ENCODE measurements at regions not wholly inside any gene's neighbourhood (a gene's known extent, or its start where the extent isn't known, plus 50 kb on each side); places are given as distances from the start of the nearest gene placed in this dataset.

DNA sequence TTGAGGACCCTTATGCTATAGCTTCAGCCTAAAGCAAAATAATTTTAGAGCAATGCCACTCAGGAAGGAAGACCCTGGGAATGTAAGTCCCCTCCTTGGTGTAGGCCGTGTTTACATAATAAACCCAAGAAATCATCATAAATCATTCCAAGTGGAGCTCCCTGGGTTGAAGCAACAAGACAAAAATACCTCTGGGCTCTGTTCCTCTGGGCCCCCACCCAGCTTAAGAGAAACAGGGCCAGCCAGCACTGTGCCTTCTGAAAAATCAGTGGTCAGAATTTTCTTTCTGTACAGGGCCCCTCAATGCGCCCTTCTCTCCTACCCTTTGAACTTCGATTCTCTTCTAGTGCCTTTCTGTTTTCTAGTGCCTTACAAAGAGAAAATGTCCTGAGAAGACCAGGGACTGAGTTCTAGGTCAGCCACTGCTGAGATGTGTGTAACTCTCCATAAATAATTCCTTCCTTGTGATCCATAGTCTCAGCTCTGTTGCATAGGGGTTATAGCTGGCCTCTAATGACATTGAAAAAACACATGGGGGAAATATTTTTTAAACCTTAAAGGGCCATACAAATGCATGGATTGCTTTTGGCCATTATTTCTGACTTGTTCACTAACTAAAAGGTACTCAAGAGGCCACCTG is 101.0 kb downstream of the ADRB2 start:
- no peak overlapping the region for H4K8ac ChIP-seq (ENCODE audit: low read depth in 2 of 2, low read length in 2 of 2)
- in situ Hi-C loops (cut with MboI; ENCODE audit: low sequenced_read_pairs), result no loop called here
- no peak overlapping the region for H3K18ac ChIP-seq (ENCODE audit: low read depth, low read length)
- H3K9me3 ChIP-seq (ENCODE audit: control insufficient read depth, insufficient read depth, low read length), result no peaks in the 10 kb centered on the region
- no peak overlapping the region for H3K4ac ChIP-seq (ENCODE audit: low read depth, low read length)
- no peaks in the 10 kb centered on the region for H3K36me3 ChIP-seq (ENCODE audit: control insufficient read depth, insufficient read depth, low read length)
- no peak overlapping the region for H3K14ac ChIP-seq (replicated peaks; ENCODE audit: low read depth, low read length)
- H4K5ac ChIP-seq (ENCODE audit: low read depth, low read length), result no peak overlapping the region
- H2AFZ ChIP-seq (replicated peaks; ENCODE audit: low read length, poor library complexity), result no peak overlapping the region
- no peak overlapping the region for H3K4me2 ChIP-seq (ENCODE audit: low read depth, low read length)
- H3K9me1 ChIP-seq (ENCODE audit: insufficient read depth, low read length), result no peaks in the 10 kb centered on the region
- H3K9ac ChIP-seq (ENCODE audit: low read depth, low read length), result no peak overlapping the region
- H2BK120ac ChIP-seq (ENCODE audit: low read depth, low read length), result no peak overlapping the region
- no CpG with 5 or more reads among the region's 3 CpGs for WGBS, 2 experiments (ENCODE audit: extremely low coverage in 2 of 2, insufficient read length in 1 of 2)
- dilution Hi-C loops (cut with HindIII; ENCODE audit: low sequenced_read_pairs, unreplicated experiment), result no loop called here
- ChIA-PET CTCF (interaction anchor here (0.6 to 1.1 kb wide), 2 partner anchors 30 to 108 kb away, joined by 3 to 5 read pairs; no protein-coding TSS in a partner anchor), POLR2A (ENCODE audit: unreplicated experiment) (no interaction called here)
- H3K4me3 ChIP-seq (ENCODE audit: insufficient read depth, low read depth, low read length), result no peak overlapping the region
- H2AK5ac ChIP-seq (ENCODE audit: low read depth, low read length), result no peak overlapping the region
- no peaks in the 10 kb centered on the region for H3K27me3 ChIP-seq (ENCODE audit: control insufficient read depth, insufficient read depth, low read length)
- intact Hi-C loops (cut with micrococcal nuclease), result no loop called here
- no peak overlapping the region for H3K23ac ChIP-seq (ENCODE audit: low read depth, low read length)
- no peak overlapping the region for H2BK5ac ChIP-seq (ENCODE audit: low read depth, low read length, poor library complexity, severe bottlenecking)
- H2BK15ac ChIP-seq (ENCODE audit: low read depth, low read length), result no peak overlapping the region
- no peak overlapping the region for H3K27ac ChIP-seq (ENCODE audit: insufficient read depth, low read length)
- H3K56ac ChIP-seq (ENCODE audit: extremely low read depth, insufficient read depth, low read length), result no peak overlapping the region
- H3K4me1 ChIP-seq (ENCODE audit: control insufficient read depth, insufficient read depth, low read length), result peaks cover 9% of the 10 kb centered on the region
- no TSS peak for BruUV-seq (replicated peaks)
- H3K79me1 ChIP-seq (ENCODE audit: low read depth in 1 of 2, low read length in 2 of 2), result no peaks in the 10 kb centered on the region
- no peak overlapping the region for H4K91ac ChIP-seq (ENCODE audit: insufficient read depth, low read depth, low read length)
- H2BK20ac ChIP-seq (ENCODE audit: low read depth, low read length), result no peak overlapping the region
- no peak for TF ChIP-seq NFE2L2 (IDR thresholded peaks at IDR 0.05; ENCODE audit: low read depth, low read length)
- no peak for TF ChIP-seq RAD21 (IDR thresholded peaks at IDR 0.05; ENCODE audit: low read length)
- no peak for TF ChIP-seq FOS (IDR thresholded peaks at IDR 0.05; ENCODE audit: low read depth, low read length)
- TF ChIP-seq SMC3 (IDR thresholded peaks at IDR 0.05; ENCODE audit: low read depth, low read length), result no peak
- no peak for TF ChIP-seq POLR2A (IDR thresholded peaks at IDR 0.05; ENCODE audit: low read depth, low read length)
- TF ChIP-seq, protein P1, sequence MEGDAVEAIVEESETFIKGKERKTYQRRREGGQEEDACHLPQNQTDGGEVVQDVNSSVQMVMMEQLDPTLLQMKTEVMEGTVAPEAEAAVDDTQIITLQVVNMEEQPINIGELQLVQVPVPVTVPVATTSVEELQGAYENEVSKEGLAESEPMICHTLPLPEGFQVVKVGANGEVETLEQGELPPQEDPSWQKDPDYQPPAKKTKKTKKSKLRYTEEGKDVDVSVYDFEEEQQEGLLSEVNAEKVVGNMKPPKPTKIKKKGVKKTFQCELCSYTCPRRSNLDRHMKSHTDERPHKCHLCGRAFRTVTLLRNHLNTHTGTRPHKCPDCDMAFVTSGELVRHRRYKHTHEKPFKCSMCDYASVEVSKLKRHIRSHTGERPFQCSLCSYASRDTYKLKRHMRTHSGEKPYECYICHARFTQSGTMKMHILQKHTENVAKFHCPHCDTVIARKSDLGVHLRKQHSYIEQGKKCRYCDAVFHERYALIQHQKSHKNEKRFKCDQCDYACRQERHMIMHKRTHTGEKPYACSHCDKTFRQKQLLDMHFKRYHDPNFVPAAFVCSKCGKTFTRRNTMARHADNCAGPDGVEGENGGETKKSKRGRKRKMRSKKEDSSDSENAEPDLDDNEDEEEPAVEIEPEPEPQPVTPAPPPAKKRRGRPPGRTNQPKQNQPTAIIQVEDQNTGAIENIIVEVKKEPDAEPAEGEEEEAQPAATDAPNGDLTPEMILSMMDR (conservative IDR thresholded peaks at IDR 0.05; ENCODE audit: low read depth, low read length), result no peak
- TF ChIP-seq BHLHE40 (IDR thresholded peaks at IDR 0.05; ENCODE audit: low read depth, low read length), result no peak
- no peak for TF ChIP-seq RFX5 (IDR thresholded peaks at IDR 0.05; ENCODE audit: low read depth, low read length)
- TF ChIP-seq RCOR1 (IDR thresholded peaks at IDR 0.05; ENCODE audit: insufficient replicate concordance, low read length), result no peak
- TF ChIP-seq MXI1 (IDR thresholded peaks at IDR 0.05; ENCODE audit: borderline replicate concordance, low read depth, low read length), result no peak
- no peak for TF ChIP-seq CEBPB (IDR thresholded peaks at IDR 0.05; ENCODE audit: low read depth, low read length)
- TF ChIP-seq, protein P2, sequence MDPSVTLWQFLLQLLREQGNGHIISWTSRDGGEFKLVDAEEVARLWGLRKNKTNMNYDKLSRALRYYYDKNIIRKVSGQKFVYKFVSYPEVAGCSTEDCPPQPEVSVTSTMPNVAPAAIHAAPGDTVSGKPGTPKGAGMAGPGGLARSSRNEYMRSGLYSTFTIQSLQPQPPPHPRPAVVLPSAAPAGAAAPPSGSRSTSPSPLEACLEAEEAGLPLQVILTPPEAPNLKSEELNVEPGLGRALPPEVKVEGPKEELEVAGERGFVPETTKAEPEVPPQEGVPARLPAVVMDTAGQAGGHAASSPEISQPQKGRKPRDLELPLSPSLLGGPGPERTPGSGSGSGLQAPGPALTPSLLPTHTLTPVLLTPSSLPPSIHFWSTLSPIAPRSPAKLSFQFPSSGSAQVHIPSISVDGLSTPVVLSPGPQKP (IDR thresholded peaks at IDR 0.05; ENCODE audit: borderline replicate concordance, low read depth, low read length), result no peak
- TF ChIP-seq, protein P3, sequence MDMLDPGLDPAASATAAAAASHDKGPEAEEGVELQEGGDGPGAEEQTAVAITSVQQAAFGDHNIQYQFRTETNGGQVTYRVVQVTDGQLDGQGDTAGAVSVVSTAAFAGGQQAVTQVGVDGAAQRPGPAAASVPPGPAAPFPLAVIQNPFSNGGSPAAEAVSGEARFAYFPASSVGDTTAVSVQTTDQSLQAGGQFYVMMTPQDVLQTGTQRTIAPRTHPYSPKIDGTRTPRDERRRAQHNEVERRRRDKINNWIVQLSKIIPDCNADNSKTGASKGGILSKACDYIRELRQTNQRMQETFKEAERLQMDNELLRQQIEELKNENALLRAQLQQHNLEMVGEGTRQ (IDR thresholded peaks at IDR 0.05; ENCODE audit: low read depth, low read length), result no peak
- no peak for TF ChIP-seq CHD1 (IDR thresholded peaks at IDR 0.05; ENCODE audit: low read depth, low read length)
- no peak for TF ChIP-seq MAZ (IDR thresholded peaks at IDR 0.05; ENCODE audit: borderline replicate concordance, low read depth, low read length)
- ATAC-seq (ENCODE audit: low read depth) (no peak), DNase-seq (no peak)
- H4K20me1 ChIP-seq (ENCODE audit: insufficient read depth, low read length), result no peaks in the 10 kb centered on the region
- H2AK9ac ChIP-seq (replicated peaks; ENCODE audit: low read depth, low read length, poor library complexity), result no peak overlapping the region

Data from IMR-90 (cell line).